AG04449 (cell line): ENCODE measurements at regions not wholly inside any gene's neighbourhood (a gene's known extent, or its start where the extent isn't known, plus 50 kb on each side); places are given as distances from the start of the nearest gene placed in this dataset.

Experiments used
- CTCF ChIA-PET: fragments of 350-600 bp; formaldehyde crosslinking; extraction: SDS; loops from one replicate; lab custom pipeline; 2021; ENCODE audit warnings: antibody characterized with exemption; lab: Yijun Ruan, JAX
- POLR2A ChIA-PET: fragments of 400-600, 350-600 bp; formaldehyde crosslinking; extraction: SDS; loops from one replicate; lab custom pipeline; 2020; ENCODE audit warnings: antibody characterized with exemption, inconsistent platforms; lab: Yijun Ruan, JAX
- DNase-seq: peaks from one replicate; pipeline ENCODE4 v3.0.0-alpha.2; 2010; ENCODE audit warnings: low read depth, low spot score
- H3K4me3 ChIP-seq: 2 replicates; pipeline ENCODE4 v1.5.1; 2011; ENCODE audit warnings: low read depth, mild to moderate bottlenecking, control low read depth, low read length
- CTCF ChIP-seq: IDR thresholded peaks from one replicate; pipeline ENCODE4 v1.5.1; 2011; ENCODE audit warnings: mild to moderate bottlenecking, moderate library complexity, low read length, control low read depth, inconsistent platforms; ENCODE audit not compliant: insufficient read depth; ENCODE audit errors: missing control alignments

- ChIA-PET CTCF (no interaction called here), POLR2A (no interaction called here)
- no peak overlapping the region for H3K4me3 ChIP-seq
- DNase-seq: no peak
- no peak for TF ChIP-seq CTCF
Observed at GRCh38 chr7:109930049-109930448, 1160.9 kb upstream of the LRRN3 start.

- DNase-seq: no peak
- CTCF ChIA-PET: no interaction called here
- POLR2A ChIA-PET: no interaction called here
- no peak for TF ChIP-seq CTCF
- no peak overlapping the region for H3K4me3 ChIP-seq
Observed at GRCh38 chr7:109939207-109939606, 1151.7 kb upstream of the LRRN3 start.

GRCh38 chr7:109945820-109946518, 1145.0 kb upstream of the LRRN3 start:
- ChIA-PET CTCF (no interaction called here), POLR2A (no interaction called here)

GRCh38 chr7:109950256-109950655, 1140.7 kb upstream of the LRRN3 start:
- TF ChIP-seq CTCF: no peak
- H3K4me3 ChIP-seq: no peak overlapping the region
- ChIA-PET CTCF (no interaction called here), POLR2A (no interaction called here)
- DNase-seq: no peak

More at GRCh38 chr7:109945820-109946518, 1145.0 kb upstream of the LRRN3 start:
- no peak for DNase-seq
- no peak for TF ChIP-seq CTCF
- H3K4me3 ChIP-seq: no peak overlapping the region

- CTCF ChIA-PET: no interaction called here
- POLR2A ChIA-PET: no interaction called here
- H3K4me3 ChIP-seq: no peak overlapping the region
- no peak for DNase-seq
- TF ChIP-seq CTCF: no peak
Observed at GRCh38 chr7:109950821-109951564, 1139.9 kb upstream of the LRRN3 start.

GRCh38 chr7:109951565-109951928, 1139.4 kb upstream of the LRRN3 start:
- ChIA-PET POLR2A (no interaction called here), CTCF (no interaction called here)
- TF ChIP-seq CTCF: no peak
- DNase-seq: no peak
- H3K4me3 ChIP-seq: no peak overlapping the region
